CD4-positive, alpha-beta memory T cell (primary cell): ENCODE measurements at regions not wholly inside any gene's neighbourhood (a gene's known extent, or its start where the extent isn't known, plus 50 kb on each side); places are given as distances from the start of the nearest gene placed in this dataset.

ENCODE experiments used
- CTCF ChIA-PET: fragments of 350-600 bp; sonication (Branson Sonifier 250); formaldehyde crosslinking; loops from one replicate; lab custom pipeline; 2021; ENCODE audit warnings: inconsistent platforms; ENCODE audit not compliant: partially characterized antibody; lab: Charles Lee
- POLR2A ChIA-PET: fragments of 350-600 bp; sonication (Branson Sonifier 250); formaldehyde crosslinking; loops from one replicate; lab custom pipeline; 2021; ENCODE audit not compliant: partially characterized antibody; lab: Charles Lee
- DNase-seq, 5 donors: peaks; one replicate each; pipeline versions ENCODE4 v3.0.0 to v3.0.0-alpha.2; 2020 to 2022; ENCODE audit warnings: mixed read lengths in 1 of 5
- H3K27ac ChIP-seq: one replicate; pipeline ENCODE4 v1.7.0; 2013; ENCODE audit warnings: low read depth, low read length
- H3K27me3 ChIP-seq: 2 replicates; pipeline ENCODE4 v1.7.0; 2013; ENCODE audit warnings: mild to moderate bottlenecking, low read length, moderate library complexity; ENCODE audit not compliant: insufficient read depth
- H3K36me3 ChIP-seq: 2 replicates; pipeline ENCODE4 v1.7.0; 2013; ENCODE audit warnings: mild to moderate bottlenecking, low read length, moderate library complexity; ENCODE audit not compliant: insufficient read depth
- H3K4me1 ChIP-seq: 2 replicates; pipeline ENCODE4 v1.7.0; 2013; ENCODE audit warnings: mild to moderate bottlenecking, low read length, moderate library complexity; ENCODE audit not compliant: insufficient read depth
- H3K4me3 ChIP-seq, 2 donors: one replicate each; pipeline ENCODE4 v1.7.0; 2013; ENCODE audit warnings: low read length in 2 of 2, mild to moderate bottlenecking in 1 of 2
- H3K9me3 ChIP-seq, 2 donors: one replicate each; pipeline ENCODE4 v1.7.0; 2013; ENCODE audit warnings: low read length in 2 of 2, control low read depth in 1 of 2; ENCODE audit not compliant: control insufficient read depth in 1 of 2
- H3K27ac Mint-ChIP-seq, 7 donors: one replicate each; pipeline ENCODE4 v1.8.0; 2020 to 2021; ENCODE audit warnings: mixed read lengths in 7 of 7, mild to moderate bottlenecking in 6 of 7, inconsistent platforms in 3 of 7, moderate library complexity in 3 of 7
- H3K27me3 Mint-ChIP-seq, 2 donors: one replicate each; pipeline ENCODE4 v1.8.0; 2020 to 2021; ENCODE audit warnings: mixed read lengths in 2 of 2
- H3K36me3 Mint-ChIP-seq, 2 donors: one replicate each; pipeline ENCODE4 v1.8.0; 2020 to 2021; ENCODE audit warnings: mixed read lengths in 2 of 2, inconsistent platforms in 1 of 2, mild to moderate bottlenecking in 1 of 2
- H3K4me1 Mint-ChIP-seq, 4 donors: one replicate each; pipeline ENCODE4 v1.8.0; 2020 to 2021; ENCODE audit warnings: mixed read lengths in 4 of 4, mild to moderate bottlenecking in 1 of 4
- H3K4me3 Mint-ChIP-seq, 8 donors: one replicate each; pipeline ENCODE4 v1.8.0; 2020 to 2021; ENCODE audit warnings: mixed read lengths in 8 of 8, mild to moderate bottlenecking in 7 of 8, moderate library complexity in 6 of 8, inconsistent platforms in 3 of 8
- H3K9me3 Mint-ChIP-seq, 8 donors: one replicate each; pipeline ENCODE4 v1.8.0; 2020 to 2021; ENCODE audit warnings: mixed read lengths in 8 of 8, mild to moderate bottlenecking in 5 of 8, inconsistent platforms in 3 of 8, moderate library complexity in 1 of 8
- intact Hi-C: fragments of 100-400 bp; cut with micrococcal nuclease; formaldehyde crosslinking; loops from one replicate; pipeline ENCODE4 v1.15.1; 2023

DNA sequence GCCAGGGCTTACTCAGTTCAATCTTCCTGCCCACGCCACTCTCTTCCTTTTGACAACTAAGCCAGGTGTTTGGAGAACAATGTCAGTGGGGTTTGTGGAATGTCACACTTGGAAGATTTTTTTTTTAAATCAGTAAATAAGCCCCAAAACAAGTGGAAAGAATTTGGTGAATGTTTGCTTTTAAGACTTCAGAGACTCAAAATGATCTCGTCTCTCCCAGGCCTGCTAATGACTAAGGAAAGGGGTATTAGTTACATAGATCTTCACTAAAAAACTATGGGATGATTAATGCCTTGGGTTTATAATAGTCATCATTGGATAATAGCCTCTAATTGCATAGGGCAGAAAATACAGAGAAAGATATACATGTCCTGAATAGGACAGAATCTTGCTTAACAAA, 166.4 kb downstream of the DMRT2 start:
- no peaks in the 10 kb centered on the region for H3K36me3 Mint-ChIP-seq
- Histone ChIP-seq H3K4me1 (no peaks in the 10 kb centered on the region), H3K36me3 (no peaks in the 10 kb centered on the region), H3K27ac (no peak overlapping the region), H3K9me3 (no peaks in the 10 kb centered on the region), H3K4me3 (no peak overlapping the region), H3K27me3 (peaks cover 4% of the 10 kb centered on the region)
- intact Hi-C loops, result no loop called here
- peaks cover 0 to 2% (median 0%) of the 10 kb centered on the region in 8 donors for H3K9me3 Mint-ChIP-seq
- H3K27me3 Mint-ChIP-seq, result peaks cover 0 to 1% of the 10 kb centered on the region in 2 donors
- no peak overlapping the region for H3K4me3 Mint-ChIP-seq
- POLR2A ChIA-PET, result no interaction called here
- CTCF ChIA-PET, result no interaction called here
- no peak overlapping the region for H3K27ac Mint-ChIP-seq
- DNase-seq, result no peak
- H3K4me1 Mint-ChIP-seq, result no peaks in the 10 kb centered on the region

DNA sequence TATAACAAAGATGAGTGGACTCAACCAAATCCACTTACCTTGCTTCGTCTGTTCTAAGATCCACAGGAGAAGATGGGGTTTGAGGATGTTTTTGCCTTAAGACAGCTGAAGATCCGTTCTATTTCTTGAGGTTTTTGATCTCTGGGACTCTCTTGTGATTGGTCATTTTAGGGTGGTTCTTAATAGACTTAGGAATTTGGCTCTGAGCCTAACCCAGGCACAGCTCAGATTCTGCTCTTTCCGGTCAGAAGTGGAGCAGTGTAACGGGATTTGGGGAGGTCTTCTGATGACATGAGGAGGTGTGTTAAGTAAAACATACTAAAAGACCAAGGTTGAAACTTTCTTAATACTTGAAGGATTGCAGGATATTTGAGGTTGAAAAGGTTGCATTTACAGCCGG, 166.9 kb downstream of the DMRT2 start:
- DNase-seq, result no peak
- H3K9me3 ChIP-seq, result no peaks in the 10 kb centered on the region
- no peaks in the 10 kb centered on the region for H3K4me1 ChIP-seq
- intact Hi-C loops, result no loop called here
- no peak overlapping the region for H3K4me3 Mint-ChIP-seq
- peaks cover 4% of the 10 kb centered on the region for H3K27me3 ChIP-seq
- POLR2A ChIA-PET, result no interaction called here
- H3K4me3 ChIP-seq, result no peak overlapping the region
- H3K27ac Mint-ChIP-seq, result no peak overlapping the region
- H3K36me3 Mint-ChIP-seq, result no peaks in the 10 kb centered on the region
- no peaks in the 10 kb centered on the region for H3K36me3 ChIP-seq
- peaks cover 0 to 2% (median 0%) of the 10 kb centered on the region in 8 donors for H3K9me3 Mint-ChIP-seq
- H3K27me3 Mint-ChIP-seq, result peaks cover 0 to 1% of the 10 kb centered on the region in 2 donors
- no peak overlapping the region for H3K27ac ChIP-seq
- CTCF ChIA-PET, result no interaction called here
- H3K4me1 Mint-ChIP-seq, result no peaks in the 10 kb centered on the region

DNA sequence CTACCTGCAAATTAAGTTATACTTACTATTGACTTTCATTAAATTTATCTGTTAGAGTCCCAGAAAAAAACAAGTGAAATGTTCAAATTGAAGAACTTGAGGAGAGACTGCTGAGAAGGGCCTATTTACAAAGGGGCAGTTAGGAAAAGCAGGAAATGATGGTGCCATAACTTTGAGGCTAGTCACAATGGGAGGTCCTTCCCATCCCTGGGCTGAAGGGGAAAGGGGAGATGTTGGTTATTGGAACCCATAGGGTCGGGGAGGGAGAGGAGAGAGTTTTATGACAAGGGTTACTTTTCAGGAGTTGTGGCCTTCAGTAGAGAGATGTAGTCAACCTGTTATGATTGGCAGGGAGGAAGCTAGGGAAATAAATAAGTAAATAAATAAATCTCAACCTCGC, 169.1 kb downstream of the DMRT2 start:
- Mint-ChIP-seq H3K36me3 (no peaks in the 10 kb centered on the region), H3K4me3 (no peak overlapping the region), H3K27me3 (peaks cover 0 to 1% of the 10 kb centered on the region in 2 donors), H3K4me1 (no peaks in the 10 kb centered on the region), H3K27ac (no peak overlapping the region), H3K9me3 (peaks cover 0 to 3% (median 0%) of the 10 kb centered on the region in 8 donors)
- H3K9me3 ChIP-seq, result no peaks in the 10 kb centered on the region
- H3K27ac ChIP-seq, result no peak overlapping the region
- DNase-seq, result no peak
- ChIA-PET CTCF (no interaction called here), POLR2A (no interaction called here)
- H3K4me3 ChIP-seq, result no peak overlapping the region
- H3K27me3 ChIP-seq, result peaks cover 4% of the 10 kb centered on the region
- no peaks in the 10 kb centered on the region for H3K4me1 ChIP-seq
- H3K36me3 ChIP-seq, result no peaks in the 10 kb centered on the region
- intact Hi-C loops, result no loop called here

DNA sequence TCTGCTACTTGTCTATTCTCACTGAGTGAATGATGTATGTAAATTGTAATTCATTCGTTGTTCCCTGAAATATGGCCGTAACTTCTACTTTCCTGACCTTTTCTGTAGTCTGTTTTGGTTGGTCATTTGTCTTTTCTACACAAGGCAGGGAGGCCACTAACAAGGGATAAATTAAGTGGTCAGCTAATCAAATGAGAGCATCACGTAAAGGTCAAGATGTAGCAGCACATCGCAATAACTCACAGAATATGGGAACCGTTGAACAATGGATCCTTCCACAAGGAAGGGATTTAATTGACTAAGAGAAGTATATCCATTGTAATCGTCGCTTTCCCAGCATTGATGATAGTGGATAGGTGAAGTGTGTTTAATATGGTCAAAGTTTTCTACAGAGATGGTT, 171.1 kb downstream of the DMRT2 start:
- H3K4me3 ChIP-seq, result no peak overlapping the region
- POLR2A ChIA-PET, result no interaction called here
- H3K4me1 ChIP-seq, result no peaks in the 10 kb centered on the region
- H3K4me1 Mint-ChIP-seq, result no peaks in the 10 kb centered on the region
- H3K27me3 Mint-ChIP-seq, result peaks cover 0 to 1% of the 10 kb centered on the region in 2 donors
- H3K27ac ChIP-seq, result no peak overlapping the region
- no peak for DNase-seq
- no peaks in the 10 kb centered on the region for H3K9me3 ChIP-seq
- intact Hi-C loops, result no loop called here
- peaks cover 0 to 3% (median 0%) of the 10 kb centered on the region in 8 donors for H3K9me3 Mint-ChIP-seq
- no peaks in the 10 kb centered on the region for H3K36me3 ChIP-seq
- H3K27ac Mint-ChIP-seq, result no peak overlapping the region
- CTCF ChIA-PET, result no interaction called here
- no peak overlapping the region for H3K4me3 Mint-ChIP-seq
- peaks cover 4% of the 10 kb centered on the region for H3K27me3 ChIP-seq
- no peaks in the 10 kb centered on the region for H3K36me3 Mint-ChIP-seq

DNA sequence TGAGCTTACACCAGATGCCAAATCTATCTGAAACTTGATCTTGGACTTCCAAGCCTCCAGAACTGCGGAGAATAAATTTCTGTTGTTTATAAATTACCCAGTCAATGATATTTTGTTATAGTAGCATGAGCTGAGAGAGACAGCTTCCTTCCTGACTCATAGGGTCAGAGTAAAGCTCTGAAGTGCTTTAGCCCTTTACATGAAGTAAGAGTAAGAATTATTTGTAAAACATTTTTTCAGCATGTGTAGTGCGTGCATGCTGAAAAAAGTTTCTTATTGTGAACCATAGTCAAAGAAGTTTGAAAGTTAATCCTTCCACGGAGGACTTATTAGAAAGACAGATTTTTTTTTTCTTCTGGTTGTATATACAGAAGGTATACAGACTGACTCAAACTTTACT, 172.4 kb downstream of the DMRT2 start:
- intact Hi-C loops, result no loop called here
- DNase-seq, result no peak
- no peaks in the 10 kb centered on the region for H3K4me1 Mint-ChIP-seq
- Histone ChIP-seq H3K4me3 (no peak overlapping the region), H3K27me3 (peaks cover 4% of the 10 kb centered on the region), H3K4me1 (no peaks in the 10 kb centered on the region), H3K27ac (no peak overlapping the region), H3K9me3 (no peaks in the 10 kb centered on the region), H3K36me3 (no peaks in the 10 kb centered on the region)
- peaks cover 0 to 3% (median 0%) of the 10 kb centered on the region in 8 donors for H3K9me3 Mint-ChIP-seq
- no peaks in the 10 kb centered on the region for H3K36me3 Mint-ChIP-seq
- no peak overlapping the region for H3K27ac Mint-ChIP-seq
- H3K4me3 Mint-ChIP-seq, result no peak overlapping the region
- ChIA-PET POLR2A (no interaction called here), CTCF (no interaction called here)
- no peaks in the 10 kb centered on the region for H3K27me3 Mint-ChIP-seq

DNA sequence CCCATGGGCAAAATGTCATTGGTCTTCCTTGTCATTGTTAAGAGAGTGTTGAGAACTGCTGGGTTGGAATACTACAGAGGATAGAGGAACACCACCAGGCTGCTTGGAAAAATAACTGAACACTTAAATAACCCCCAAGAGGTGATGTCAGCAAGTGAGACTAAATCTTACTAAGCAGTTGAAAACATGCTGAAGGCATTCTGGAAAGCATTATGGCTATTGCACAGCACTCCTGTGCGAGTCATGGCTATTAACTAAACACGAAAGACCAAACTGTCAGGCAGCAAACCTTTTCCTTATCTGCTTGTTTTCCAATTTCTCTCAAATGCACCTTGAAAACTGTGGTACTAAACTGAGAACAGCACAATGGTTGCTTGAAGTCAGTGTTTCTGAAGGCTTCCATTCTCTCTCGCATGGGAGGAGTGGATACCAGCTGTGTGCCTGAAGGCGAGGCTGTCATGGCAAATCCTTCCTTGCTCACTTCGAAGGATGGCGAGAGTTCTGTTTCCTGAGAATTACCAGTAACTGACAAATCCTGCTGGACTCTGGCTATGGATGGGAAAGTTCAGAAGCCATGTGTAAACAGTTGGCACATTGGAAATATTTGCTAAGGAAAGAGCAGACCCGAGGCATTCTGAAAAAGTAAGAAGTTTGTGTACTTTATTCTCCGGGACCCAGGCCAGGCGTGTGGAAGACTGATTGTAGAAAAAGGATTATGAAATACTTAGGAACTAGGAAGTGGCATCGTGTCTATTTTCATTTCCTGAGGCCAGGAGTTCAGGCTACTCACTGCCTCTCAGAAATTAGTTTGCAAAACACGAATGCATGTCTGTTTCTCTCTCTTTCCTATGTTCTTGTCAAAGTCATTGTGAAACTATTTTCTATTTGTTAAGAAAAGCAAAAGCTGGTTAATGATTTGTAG, 182.1 kb downstream of the DMRT2 start:
- CTCF ChIA-PET, result no interaction called here
- Histone ChIP-seq H3K36me3 (no peaks in the 10 kb centered on the region), H3K4me3 (no peak overlapping the region), H3K27ac (no peak overlapping the region), H3K4me1 (no peaks in the 10 kb centered on the region), H3K27me3 (no peaks in the 10 kb centered on the region), H3K9me3 (no peaks in the 10 kb centered on the region)
- Mint-ChIP-seq H3K4me1 (no peaks in the 10 kb centered on the region), H3K4me3 (no peak overlapping the region), H3K36me3 (no peaks in the 10 kb centered on the region), H3K9me3 (no peaks in the 10 kb centered on the region), H3K27me3 (no peaks in the 10 kb centered on the region), H3K27ac (no peak overlapping the region)
- no peak for DNase-seq
- POLR2A ChIA-PET, result no interaction called here
- intact Hi-C loops, result no loop called here

DNA sequence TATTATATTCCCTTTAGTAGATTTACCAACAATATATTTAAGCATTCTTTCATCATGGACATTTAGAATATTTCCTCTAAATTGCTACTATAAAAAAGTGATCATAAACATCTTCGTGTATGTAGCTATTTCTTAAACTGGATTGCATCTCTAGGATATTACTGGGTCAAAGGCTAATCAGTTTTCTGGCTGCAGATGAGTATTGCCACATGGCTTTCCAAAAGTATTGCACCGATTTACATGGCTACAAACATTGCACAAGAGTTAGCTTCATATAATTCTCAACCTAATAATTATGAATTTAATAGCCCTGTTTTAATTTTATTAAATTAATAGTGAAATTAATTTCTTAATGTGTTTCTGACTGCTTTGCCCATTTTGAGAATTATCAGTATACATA, 183.4 kb downstream of the DMRT2 start:
- Histone ChIP-seq H3K27me3 (no peaks in the 10 kb centered on the region), H3K27ac (no peak overlapping the region), H3K4me3 (no peak overlapping the region), H3K9me3 (no peaks in the 10 kb centered on the region), H3K4me1 (no peaks in the 10 kb centered on the region), H3K36me3 (no peaks in the 10 kb centered on the region)
- Mint-ChIP-seq H3K4me1 (no peaks in the 10 kb centered on the region), H3K4me3 (no peak overlapping the region), H3K9me3 (no peaks in the 10 kb centered on the region), H3K36me3 (no peaks in the 10 kb centered on the region), H3K27me3 (no peaks in the 10 kb centered on the region), H3K27ac (no peak overlapping the region)
- intact Hi-C loops, result no loop called here
- CTCF ChIA-PET, result no interaction called here
- DNase-seq, result no peak
- POLR2A ChIA-PET, result no interaction called here
